ENCODE measurements at regions not wholly inside any gene's neighbourhood (a gene's known extent, or its start where the extent isn't known, plus 50 kb on each side); places are given as distances from the start of the nearest gene placed in this dataset.

DNA sequence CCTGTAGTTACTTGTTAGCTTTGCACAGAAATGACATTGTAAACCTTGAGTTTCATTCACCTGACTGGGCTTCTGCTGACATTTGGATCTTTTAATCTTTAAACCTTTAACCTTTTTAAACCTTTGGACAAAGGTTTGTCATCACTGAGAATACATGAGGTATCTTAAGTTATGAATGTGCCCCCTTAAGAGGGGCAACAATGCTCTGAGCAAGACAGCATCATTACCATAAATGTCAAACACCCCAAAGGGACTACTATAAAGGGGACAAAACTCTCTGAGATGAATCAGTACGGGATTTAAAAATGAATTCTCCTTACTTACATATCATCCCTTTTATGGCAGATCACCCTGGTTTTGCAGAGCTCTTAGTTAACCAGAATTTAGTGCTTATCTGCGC is 203.3 kb downstream of the COG6 start:
- no peak for DNase-seq (ENCODE audit: low spot score)

DNA sequence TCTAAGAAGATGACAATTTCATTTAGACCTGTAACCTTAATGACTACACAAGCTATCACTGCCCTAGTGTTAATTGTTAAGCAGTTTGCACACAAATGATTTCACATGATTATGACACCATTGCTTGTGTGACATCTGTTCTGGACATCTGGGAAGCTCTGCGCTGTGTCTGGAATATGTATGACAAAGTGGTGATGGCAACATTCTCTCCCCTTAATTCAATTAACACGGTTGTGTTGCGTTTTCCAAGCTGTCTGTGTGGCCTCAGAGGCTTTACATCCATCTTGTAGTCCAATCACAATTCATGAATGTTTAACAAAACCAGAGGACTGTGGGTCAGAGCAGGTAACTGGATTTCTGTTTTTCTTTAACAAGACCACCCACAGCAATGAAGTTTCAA is 204.4 kb downstream of the COG6 start:
- DNase-seq (ENCODE audit: low spot score), result no peak

DNA sequence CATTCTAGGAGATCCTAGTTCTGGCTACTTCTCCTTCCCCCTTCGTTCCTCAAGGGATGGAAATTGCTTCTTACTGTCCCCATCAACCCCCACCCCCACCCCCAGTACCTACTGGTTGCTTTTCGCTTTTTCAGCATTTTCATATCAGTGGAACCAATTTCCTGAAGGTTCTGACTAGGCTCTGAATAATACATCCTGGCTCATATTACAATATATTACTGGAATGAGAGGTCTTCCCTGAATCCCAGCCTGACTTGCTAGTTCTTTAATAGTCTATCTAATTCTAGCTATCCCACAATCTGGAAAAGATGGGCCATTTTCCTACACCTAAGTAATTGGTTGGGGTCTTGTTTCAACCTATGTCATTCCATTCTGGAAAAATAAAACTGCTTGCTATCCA is 207.4 kb downstream of the COG6 start:
- no peak for DNase-seq (ENCODE audit: low spot score)

GRCh38 chr13:39864221-39864620 is 208.8 kb downstream of the COG6 start:
- DNase-seq (ENCODE audit: low spot score), result no peak

- no peak for DNase-seq (ENCODE audit: low spot score)
Observed at GRCh38 chr13:39866722-39867121, 211.3 kb downstream of the COG6 start.

DNA sequence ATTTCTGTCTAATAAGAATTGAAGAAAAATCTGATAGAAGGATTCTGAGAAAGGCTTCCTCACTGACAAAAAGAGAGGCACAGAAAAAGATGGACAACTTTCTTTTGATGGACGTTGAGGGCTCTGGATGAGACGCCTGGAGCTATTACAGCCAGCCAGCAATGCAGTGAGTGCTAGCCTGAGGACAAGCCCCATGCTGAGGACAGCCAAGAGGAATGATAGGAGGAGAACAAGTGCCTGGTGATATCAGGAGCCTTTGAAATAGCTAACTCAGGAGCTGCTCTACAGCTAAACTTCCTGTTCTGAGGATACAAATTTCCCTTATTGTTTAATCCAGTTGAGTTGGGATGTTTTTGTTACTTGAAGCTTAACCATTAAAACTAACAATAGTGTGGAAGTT is 212.3 kb downstream of the COG6 start:
- DNase-seq (ENCODE audit: low spot score), result no peak

DNA sequence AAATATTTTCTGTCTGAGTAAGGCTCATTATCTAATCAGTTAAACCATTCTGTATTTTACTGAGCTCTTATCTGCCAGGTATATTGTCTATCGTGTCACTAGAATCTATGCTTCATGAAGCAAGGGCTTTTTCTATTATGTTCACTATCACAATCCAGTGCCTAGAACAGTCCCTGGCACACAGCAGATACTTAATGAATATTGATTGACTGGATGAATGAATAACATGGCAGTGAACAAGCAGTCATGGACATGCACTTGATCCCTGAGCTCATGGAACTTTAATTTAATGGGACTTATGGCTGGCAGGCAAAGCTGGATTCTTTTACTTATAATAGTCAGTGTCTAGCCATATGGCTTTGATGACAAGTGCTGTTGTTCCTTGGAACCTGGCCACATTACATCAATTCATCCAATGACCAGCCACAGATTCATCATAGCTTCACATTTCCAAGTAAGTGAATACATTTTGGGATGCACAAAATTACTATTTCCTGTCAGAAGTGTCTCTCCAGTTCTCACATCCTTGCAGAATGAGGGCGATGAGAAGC is 214.8 kb downstream of the COG6 start:
- DNase-seq (ENCODE audit: low spot score), result no peak

DNA sequence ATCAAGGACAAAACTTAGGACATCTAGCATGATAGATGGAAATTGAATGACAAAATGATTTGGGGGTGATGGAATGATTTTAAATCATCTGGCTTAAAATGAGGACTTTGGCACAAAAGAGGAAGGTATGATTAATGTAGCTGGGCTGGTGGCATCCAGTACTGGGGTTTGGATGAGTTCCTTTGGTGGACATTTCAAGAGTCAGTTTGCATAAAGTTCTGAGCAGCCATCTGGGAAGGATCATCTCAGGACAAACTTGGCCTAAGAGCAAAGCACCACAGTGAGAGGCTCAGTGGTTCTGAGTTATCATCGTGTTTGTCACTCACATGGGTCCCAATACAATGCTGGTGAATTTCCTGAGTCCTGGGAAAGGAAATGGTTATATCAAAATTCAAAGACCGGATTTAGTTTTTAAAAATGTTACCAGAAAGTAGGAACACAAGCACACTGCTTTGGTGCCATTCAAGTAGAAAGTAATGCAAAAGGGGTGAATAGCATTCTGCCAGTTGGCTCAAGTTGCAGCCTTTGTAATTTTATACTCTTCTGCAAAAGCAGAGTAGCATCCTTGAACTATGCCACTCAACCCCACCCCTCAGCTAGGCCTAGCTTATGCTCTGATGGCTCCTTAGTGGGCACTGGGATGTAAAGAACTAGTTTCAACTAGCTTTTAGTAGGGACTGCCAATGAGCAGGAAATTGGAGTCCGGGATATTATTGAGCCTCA is 219.0 kb downstream of the COG6 start:
- no peak for DNase-seq (ENCODE audit: low spot score)

- DNase-seq (ENCODE audit: low spot score), result no peak
Observed at GRCh38 chr13:39875111-39875987, 219.9 kb downstream of the COG6 start.

GRCh38 chr13:39876258-39876657 is 220.8 kb downstream of the COG6 start:
- peak; percentile 70 for DNase-seq (ENCODE audit: low spot score)

GRCh38 chr13:39877134-39877533 is 221.7 kb downstream of the COG6 start:
- no peak for DNase-seq (ENCODE audit: low spot score)

DNA sequence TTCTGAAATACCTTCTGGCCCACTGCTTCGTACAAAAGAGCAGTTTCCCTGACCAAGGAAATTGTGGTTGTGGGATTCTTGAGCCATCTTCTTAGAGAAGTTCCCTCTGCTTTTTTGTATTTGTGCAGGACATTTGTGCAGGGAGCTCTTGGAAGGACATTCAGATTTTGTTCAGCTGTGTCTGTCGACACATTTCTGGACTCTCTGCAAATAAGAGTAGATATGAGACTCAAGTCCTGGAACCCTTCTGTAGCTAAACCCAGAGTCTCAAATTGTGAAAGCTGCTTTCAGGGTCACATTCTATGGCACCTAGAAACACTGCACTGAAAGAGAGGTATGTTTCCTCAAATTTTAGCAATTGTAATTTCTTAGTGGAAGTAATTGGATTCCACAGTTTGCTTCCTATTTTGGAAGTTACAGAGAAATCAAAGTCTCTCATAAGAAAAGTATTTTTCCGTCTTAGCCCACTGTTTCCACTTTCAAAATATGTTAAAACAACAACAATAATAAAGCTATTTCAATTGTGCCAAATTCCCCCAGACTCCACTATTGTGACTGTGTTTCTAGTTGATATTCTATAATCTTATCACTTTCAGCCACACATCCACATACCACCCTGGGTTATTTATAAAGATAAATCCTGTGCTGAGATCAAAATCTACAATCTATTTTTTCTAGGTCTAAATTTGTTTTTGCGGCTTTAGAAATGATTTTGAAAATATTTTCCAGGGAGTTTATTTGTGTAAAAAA is 224.0 kb downstream of the COG6 start:
- DNase-seq (ENCODE audit: low spot score), result no peak

GRCh38 chr13:39881383-39881782 is 225.9 kb downstream of the COG6 start:
- no peak for DNase-seq (ENCODE audit: low spot score)

GRCh38 chr13:39881887-39882286 is 226.4 kb downstream of the COG6 start:
- no peak for DNase-seq (ENCODE audit: low spot score)

DNA sequence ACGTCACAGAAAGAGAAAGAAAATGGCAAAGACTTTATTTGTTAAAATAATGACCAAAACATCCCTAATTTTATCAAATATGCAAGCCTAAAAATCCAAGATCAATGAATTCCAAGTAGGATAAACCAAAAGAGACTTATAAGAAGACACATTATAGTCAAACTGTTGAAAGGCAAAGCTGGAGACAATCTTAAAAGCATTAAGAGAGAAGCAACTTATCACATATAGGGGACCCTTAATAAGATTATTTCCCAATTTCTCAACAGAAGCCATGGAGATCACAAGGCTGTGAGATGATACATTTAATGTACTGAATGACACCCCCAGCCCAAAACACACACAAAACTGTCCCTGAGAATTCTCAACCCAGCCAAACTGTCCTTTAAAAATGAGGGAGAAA is 228.7 kb downstream of the COG6 start:
- DNase-seq (ENCODE audit: low spot score), result no peak

GRCh38 chr13:39886336-39886735 is 230.9 kb downstream of the COG6 start:
- no peak for DNase-seq (ENCODE audit: low spot score)

DNA sequence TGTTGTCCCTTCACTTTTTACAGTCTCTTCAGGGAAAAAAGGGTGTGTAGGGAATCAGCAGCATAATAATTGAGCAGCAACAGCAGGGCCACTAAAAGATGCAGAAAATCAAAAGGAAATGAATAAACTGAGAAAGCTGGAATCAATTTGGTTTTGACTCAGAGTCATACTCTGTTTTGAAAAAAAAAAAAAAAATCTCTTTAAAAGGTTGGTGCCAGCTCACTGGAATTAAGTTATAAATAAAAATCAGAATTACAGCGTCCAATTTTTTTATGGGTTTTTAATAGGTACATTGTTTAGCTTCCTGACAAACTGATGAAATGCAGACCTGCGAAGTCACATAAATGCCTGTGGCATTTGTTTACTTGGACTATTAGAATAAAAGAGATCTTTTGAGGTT is 231.9 kb downstream of the COG6 start:
- no peak for DNase-seq (ENCODE audit: low spot score)

DNA sequence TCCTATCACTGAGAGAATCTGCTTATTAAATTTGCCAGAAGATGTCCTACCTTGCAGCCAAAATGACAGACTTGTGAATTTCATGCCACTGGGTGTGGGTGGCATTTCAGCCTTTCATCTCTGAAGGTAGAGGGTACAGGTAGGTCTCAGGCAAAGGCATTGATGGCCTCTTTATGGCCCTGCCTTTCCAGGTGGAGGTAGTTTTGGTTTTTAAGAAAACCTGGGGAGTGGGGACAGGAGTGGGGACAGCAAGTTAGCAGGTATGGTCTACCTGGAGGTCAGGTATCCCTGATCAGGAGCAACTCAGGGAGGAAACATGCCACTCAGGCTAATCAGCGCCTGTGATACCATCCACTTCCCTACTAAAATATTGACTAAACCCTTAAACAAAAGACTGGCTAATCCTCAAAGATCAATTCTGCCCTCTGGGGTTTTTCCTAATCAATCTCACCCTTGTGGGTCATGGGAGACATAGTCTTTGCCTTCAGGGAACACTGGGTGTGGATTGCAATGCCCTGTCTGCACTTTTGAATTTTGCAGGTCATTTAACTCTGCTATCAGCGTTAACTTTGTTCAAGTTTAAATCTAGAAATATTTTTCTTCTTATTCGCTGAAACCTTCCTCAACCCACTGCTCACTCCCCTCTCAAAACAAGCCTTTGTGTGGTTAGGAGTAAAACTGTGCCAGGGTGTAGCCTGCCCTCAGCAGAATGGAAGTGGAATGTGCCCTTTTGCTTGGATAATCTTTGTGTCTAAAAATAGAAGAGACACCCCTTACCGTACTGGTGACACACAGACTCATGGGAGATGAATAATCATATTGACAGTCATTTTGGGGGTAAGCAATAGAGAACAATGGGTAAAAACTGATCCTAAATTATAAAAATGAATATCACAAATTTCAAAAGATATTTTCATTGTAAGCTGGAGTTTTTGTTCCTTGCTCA is 233.7 kb downstream of the COG6 start:
- DNase-seq (ENCODE audit: low spot score), result no peak

DNA sequence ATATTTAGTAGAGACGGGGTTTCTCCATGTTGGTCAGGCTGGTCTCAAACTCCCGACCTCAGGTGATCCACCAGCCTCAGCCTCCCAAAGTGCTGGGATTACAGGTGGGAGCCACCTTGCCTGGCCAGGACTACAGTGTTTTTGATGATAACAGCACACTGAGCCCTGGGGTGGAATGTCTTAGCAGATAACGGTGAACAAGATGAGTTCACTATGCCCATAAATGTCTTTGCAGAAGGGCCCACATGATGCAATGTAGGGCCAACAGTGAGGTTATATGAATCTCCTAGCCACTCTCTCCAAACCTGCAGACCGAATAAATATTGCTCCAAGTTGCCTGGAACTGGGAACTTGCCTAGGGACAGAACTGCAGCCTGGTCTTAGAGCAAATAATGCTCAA is 235.1 kb downstream of the COG6 start:
- DNase-seq (ENCODE audit: low spot score), result no peak

DNA sequence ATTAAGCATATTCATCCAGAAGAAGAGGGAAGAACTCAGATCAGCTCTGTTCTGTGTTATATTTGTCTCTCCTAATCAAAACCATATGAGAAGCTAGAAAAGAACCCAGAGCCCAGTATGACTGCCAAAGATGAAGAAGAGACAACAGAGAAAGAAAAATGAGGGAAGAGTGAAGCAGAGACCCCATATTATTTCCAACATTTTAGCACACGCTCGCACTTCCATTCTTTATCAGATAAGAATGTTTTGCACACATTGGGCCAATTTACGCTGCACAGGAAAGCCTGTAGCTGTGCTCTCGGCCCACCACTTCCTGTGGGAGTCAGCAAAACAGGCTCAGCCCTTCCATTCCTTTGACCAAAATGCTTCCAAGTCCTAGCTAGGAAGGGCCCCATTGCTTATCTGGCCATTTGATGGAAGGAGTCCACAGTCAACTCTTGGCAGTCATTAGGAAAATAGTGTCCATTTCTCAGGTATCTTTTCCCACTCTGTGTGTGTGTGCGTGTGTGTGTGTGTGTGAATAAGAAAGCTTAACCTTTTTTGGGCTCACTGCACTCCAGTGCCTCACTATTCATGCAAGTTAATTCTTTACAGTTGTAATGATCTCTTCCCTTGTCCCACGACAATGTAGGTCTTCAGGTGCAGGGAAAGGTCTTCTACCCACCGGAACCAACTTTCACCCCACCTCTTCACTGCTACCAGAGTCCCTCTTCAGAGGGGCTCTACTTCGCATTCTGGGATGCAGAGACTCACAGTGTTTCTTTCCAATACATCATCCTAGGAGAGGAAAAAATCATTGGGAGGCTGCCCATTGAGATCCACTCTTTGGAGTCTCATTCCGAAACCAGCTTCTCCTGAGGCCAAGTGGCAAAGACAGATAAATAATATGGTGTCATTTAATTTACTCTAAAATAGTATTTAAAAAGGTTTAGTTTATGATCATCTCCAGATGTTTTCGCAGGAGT is 237.5 kb downstream of the COG6 start:
- no peak for DNase-seq (ENCODE audit: low spot score)
